ENCODE measurements at regions not wholly inside any gene's neighbourhood (a gene's known extent, or its start where the extent isn't known, plus 50 kb on each side); places are given as distances from the start of the nearest gene placed in this dataset.
A peak's percentile ranks its signal among the peaks of the same experiment; 100 is the strongest.

- peak; percentile 4 for DNase-seq (ENCODE audit: low read depth)
Observed at GRCh38 chr3:1551741-1552140, 458.9 kb downstream of the CNTN6 start.

GRCh38 chr3:1552831-1553230 lies 460.0 kb downstream of the CNTN6 start:
- no peak for DNase-seq (ENCODE audit: low read depth)

GRCh38 chr3:1561427-1561826 lies 468.6 kb downstream of the CNTN6 start:
- no peak for DNase-seq (ENCODE audit: low read depth)

GRCh38 chr3:1571736-1572135 lies 478.9 kb downstream of the CNTN6 start:
- no peak for DNase-seq (ENCODE audit: low read depth)

GRCh38 chr3:1576047-1576446 lies 483.2 kb downstream of the CNTN6 start:
- DNase-seq (ENCODE audit: low read depth): no peak

GRCh38 chr3:1578124-1578806 lies 485.4 kb downstream of the CNTN6 start:
- DNase-seq (ENCODE audit: low read depth): no peak

- no peak for DNase-seq (ENCODE audit: low read depth)
Observed at GRCh38 chr3:1583044-1583443, 490.2 kb downstream of the CNTN6 start.

- no peak for DNase-seq (ENCODE audit: low read depth)
Observed at GRCh38 chr3:1587426-1587825, 494.6 kb downstream of the CNTN6 start.

GRCh38 chr3:1591327-1592028 lies 498.7 kb downstream of the CNTN6 start:
- no peak for DNase-seq (ENCODE audit: low read depth)

- DNase-seq (ENCODE audit: low read depth): no peak
Observed at GRCh38 chr3:1594940-1595339, 502.1 kb downstream of the CNTN6 start.

GRCh38 chr3:1600206-1600605 lies 498.5 kb upstream of the CNTN4 start:
- DNase-seq (ENCODE audit: low read depth): no peak

GRCh38 chr3:1600700-1601418 lies 497.8 kb upstream of the CNTN4 start:
- DNase-seq (ENCODE audit: low read depth): no peak

GRCh38 chr3:1609416-1609815 lies 489.2 kb upstream of the CNTN4 start:
- no peak for DNase-seq (ENCODE audit: low read depth)

GRCh38 chr3:1611824-1612223 lies 486.8 kb upstream of the CNTN4 start:
- no peak for DNase-seq (ENCODE audit: low read depth)

- no peak for DNase-seq (ENCODE audit: low read depth)
Observed at GRCh38 chr3:1613962-1614361, 484.7 kb upstream of the CNTN4 start.

- no peak for DNase-seq (ENCODE audit: low read depth)
Observed at GRCh38 chr3:1616744-1617143, 481.9 kb upstream of the CNTN4 start.

- DNase-seq (ENCODE audit: low read depth): no peak
Observed at GRCh38 chr3:1623896-1624295, 474.8 kb upstream of the CNTN4 start.

- DNase-seq (ENCODE audit: low read depth): no peak
Observed at GRCh38 chr3:1632128-1632527, 466.5 kb upstream of the CNTN4 start.

GRCh38 chr3:1661839-1662238 lies 436.8 kb upstream of the CNTN4 start:
- peak; percentile 59 for DNase-seq (ENCODE audit: low read depth)

- DNase-seq (ENCODE audit: low read depth): peak; percentile 21
Observed at GRCh38 chr3:1664266-1664665, 434.4 kb upstream of the CNTN4 start.

- DNase-seq (ENCODE audit: low read depth): no peak
Observed at GRCh38 chr3:1666865-1667264, 431.8 kb upstream of the CNTN4 start.

GRCh38 chr3:1677576-1678156 lies 421.0 kb upstream of the CNTN4 start:
- no peak for DNase-seq (ENCODE audit: low read depth)

GRCh38 chr3:1692428-1692827 lies 406.2 kb upstream of the CNTN4 start:
- DNase-seq (ENCODE audit: low read depth): no peak
